ENCODE measurements at regions not wholly inside any gene's neighbourhood (a gene's known extent, or its start where the extent isn't known, plus 50 kb on each side); places are given as distances from the start of the nearest gene placed in this dataset.

- no peak for TF ChIP-seq CTCF (IDR thresholded peaks at IDR 0.05; ENCODE audit: control extremely low read depth, extremely low read depth, low read depth, missing control alignments)
- ChIA-PET CTCF (no interaction called here), POLR2A (no interaction called here)
Observed at GRCh38 chr2:212928681-212929080, 222.7 kb downstream of the IKZF2 start.

GRCh38 chr2:212926940-212927339 is 224.5 kb downstream of the IKZF2 start:
- POLR2A ChIA-PET: no interaction called here
- no peak for DNase-seq (ENCODE audit: extremely low spot score)
- TF ChIP-seq CTCF (IDR thresholded peaks at IDR 0.05; ENCODE audit: control extremely low read depth, extremely low read depth, low read depth, missing control alignments): no peak
- CTCF ChIA-PET: no interaction called here

More at GRCh38 chr2:212928681-212929080, 222.7 kb downstream of the IKZF2 start:
- no peak for DNase-seq (ENCODE audit: extremely low spot score)

- CTCF ChIA-PET: interaction anchor here (1.6 kb wide), 1 partner anchor 22 kb away, joined by 3 read pairs; no protein-coding TSS in a partner anchor
- no peak for DNase-seq (ENCODE audit: extremely low spot score)
- no peak for TF ChIP-seq CTCF (IDR thresholded peaks at IDR 0.05; ENCODE audit: control extremely low read depth, extremely low read depth, low read depth, missing control alignments)
- POLR2A ChIA-PET: no interaction called here
Observed at GRCh38 chr2:212923393-212923792, 228.0 kb downstream of the IKZF2 start.

- TF ChIP-seq CTCF (IDR thresholded peaks at IDR 0.05; ENCODE audit: control extremely low read depth, extremely low read depth, low read depth, missing control alignments): no peak
- ChIA-PET POLR2A (no interaction called here), CTCF (no interaction called here)
- DNase-seq (ENCODE audit: extremely low spot score): no peak
Observed at GRCh38 chr2:212922701-212923100, 228.7 kb downstream of the IKZF2 start.

- DNase-seq (ENCODE audit: extremely low spot score): no peak
- POLR2A ChIA-PET: no interaction called here
- TF ChIP-seq CTCF (IDR thresholded peaks at IDR 0.05; ENCODE audit: control extremely low read depth, extremely low read depth, low read depth, missing control alignments): no peak
- CTCF ChIA-PET: interaction anchor here (1.5 to 1.6 kb wide), 2 partner anchors 13 to 23 kb away, joined by 4 to 6 read pairs; no protein-coding TSS in a partner anchor
Observed at GRCh38 chr2:212921711-212922110, 229.7 kb downstream of the IKZF2 start.

GRCh38 chr2:212921061-212921460 is 230.4 kb downstream of the IKZF2 start:
- no peak for TF ChIP-seq CTCF (IDR thresholded peaks at IDR 0.05; ENCODE audit: control extremely low read depth, extremely low read depth, low read depth, missing control alignments)
- ChIA-PET POLR2A (no interaction called here), CTCF (interaction anchor here (0.8 to 1.6 kb wide), 4 partner anchors 11 to 24 kb away, joined by 3 to 6 read pairs (median 4); no protein-coding TSS in a partner anchor)
- DNase-seq (ENCODE audit: extremely low spot score): no peak

GRCh38 chr2:212919238-212919637 is 232.2 kb downstream of the IKZF2 start:
- no peak for DNase-seq (ENCODE audit: extremely low spot score)
- no peak for TF ChIP-seq CTCF (IDR thresholded peaks at IDR 0.05; ENCODE audit: control extremely low read depth, extremely low read depth, low read depth, missing control alignments)
- CTCF ChIA-PET: interaction anchor here (1.1 kb wide), 1 partner anchor 38 kb away, joined by 5 read pairs; no protein-coding TSS in a partner anchor
- POLR2A ChIA-PET: no interaction called here
